ENCODE measurements at regions not wholly inside any gene's neighbourhood (a gene's known extent, or its start where the extent isn't known, plus 50 kb on each side); places are given as distances from the start of the nearest gene placed in this dataset.
"Not testable (repeated sequence)": the region's sequence is repeated elsewhere in the genome, so short reads cannot be mapped to it uniquely, and the experiment has no call there.

DNA sequence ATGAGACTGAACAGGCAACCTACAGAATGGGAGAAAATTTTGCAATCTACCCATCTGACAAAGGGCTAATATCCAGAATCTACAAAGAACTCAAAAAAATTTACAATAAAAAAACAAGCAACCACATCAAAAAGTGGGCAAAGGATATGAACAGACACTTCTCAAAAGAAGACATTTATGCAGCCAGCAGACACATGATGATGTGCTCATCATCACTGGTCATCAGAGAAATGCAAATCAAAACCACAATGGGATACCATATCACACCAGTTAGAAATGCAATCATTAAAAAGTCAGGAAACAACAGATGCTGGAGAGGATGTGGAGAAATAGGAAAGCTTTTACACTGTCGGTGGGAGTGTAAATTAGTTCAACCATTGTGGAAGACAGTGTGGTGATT is 51.7 kb upstream of the PAXBP1 start:
- not testable (repeated sequence) for DNase-seq

- DNase-seq, result no peak
Measured at GRCh38 chr21:32824950-32825349, 53.4 kb upstream of the PAXBP1 start.

- DNase-seq, result no peak
Measured at GRCh38 chr21:32826329-32827167, 55.0 kb upstream of the PAXBP1 start.

DNA sequence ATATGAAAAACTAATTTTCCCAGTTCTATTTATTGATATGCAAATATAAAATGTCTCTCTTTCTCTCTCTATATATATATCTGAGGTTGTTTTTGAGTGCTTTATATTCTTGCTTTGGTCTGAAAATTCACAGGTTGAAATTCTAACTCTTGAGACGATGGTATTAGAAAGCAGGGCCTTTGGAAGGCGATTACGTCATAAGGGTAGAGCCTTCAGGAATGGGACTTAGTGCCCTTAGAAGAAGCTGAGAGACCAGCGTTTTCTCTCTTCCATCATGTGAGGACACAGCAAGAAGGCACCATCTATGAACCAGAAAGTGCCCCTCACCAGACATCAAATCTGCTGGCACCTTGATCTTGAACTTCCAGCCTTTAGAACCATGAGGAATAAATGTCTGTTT is 57.4 kb upstream of the PAXBP1 start:
- DNase-seq, result no peak

GRCh38 chr21:32829504-32829903 is 57.9 kb upstream of the PAXBP1 start:
- no peak for DNase-seq

DNA sequence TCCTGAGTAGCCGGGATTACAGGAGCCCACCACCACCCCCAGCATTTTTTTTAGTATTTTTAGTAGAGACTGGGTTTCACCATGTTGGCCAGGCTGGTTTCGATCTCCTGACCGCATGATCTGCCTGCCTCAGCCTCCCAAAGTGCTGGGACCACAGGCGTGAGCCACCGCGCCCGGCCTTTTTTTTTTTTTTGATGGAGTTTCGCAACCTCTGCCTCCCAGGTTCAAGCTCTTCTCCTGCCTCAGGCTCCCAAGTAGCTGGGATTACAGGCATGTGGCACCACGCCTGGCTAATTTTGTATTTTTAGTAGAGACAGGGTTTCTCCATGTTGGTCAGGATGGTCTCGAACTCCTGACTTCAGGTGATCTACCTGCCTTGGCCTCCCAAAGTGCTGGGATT is 60.2 kb upstream of the PAXBP1 start:
- not testable (repeated sequence) for DNase-seq

DNA sequence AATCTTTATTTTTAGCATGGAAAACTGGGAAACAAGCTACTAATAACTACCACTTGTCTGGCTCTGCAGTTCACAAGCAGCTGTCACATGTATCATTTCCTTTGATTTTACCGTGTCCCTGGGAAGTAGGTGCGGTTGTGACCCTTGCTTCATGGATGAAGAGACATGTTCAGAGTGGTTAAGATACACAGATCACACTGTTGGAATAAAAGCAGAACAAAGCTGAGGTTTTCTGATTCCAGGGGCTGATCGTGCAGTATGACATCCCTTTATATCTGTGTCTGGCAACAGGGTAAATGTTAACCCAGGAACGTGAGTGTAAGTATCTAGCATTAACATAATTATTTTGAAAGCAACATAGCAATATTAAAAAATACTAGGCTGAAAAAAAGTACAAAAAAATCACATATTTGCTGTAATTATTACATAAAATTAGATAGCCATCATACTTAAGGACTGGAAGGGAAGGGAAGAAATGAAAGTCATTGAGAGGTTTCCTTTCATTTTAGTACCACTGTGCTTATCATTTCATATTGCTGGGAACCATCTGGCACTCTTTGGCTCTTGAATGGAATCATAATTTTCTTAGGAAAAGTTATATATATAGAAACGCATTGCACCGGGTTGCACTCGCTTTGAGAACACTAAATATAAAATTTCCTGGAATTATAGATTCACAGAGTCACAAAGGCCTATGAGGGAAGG is 62.8 kb upstream of the PAXBP1 start:
- no peak for DNase-seq

DNA sequence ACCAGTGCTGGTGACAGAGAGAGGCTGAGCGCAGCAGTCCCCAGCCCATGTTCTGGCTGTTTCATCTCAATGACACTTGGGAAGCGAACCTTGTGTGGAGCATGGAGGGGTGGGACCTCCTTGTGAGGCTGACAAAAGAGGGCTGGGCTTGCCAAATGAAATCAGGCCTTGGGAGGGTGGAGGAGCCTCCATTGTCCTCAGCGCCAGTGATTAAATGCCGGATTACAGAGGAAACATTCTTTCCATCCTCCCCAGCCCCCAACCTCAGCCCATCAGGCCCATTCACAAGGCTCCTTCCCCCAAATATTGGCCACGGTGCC is 63.3 kb upstream of the PAXBP1 start:
- DNase-seq, result no peak

- DNase-seq, result no peak
Measured at GRCh38 chr21:32842146-32842545, 70.6 kb upstream of the PAXBP1 start.

DNA sequence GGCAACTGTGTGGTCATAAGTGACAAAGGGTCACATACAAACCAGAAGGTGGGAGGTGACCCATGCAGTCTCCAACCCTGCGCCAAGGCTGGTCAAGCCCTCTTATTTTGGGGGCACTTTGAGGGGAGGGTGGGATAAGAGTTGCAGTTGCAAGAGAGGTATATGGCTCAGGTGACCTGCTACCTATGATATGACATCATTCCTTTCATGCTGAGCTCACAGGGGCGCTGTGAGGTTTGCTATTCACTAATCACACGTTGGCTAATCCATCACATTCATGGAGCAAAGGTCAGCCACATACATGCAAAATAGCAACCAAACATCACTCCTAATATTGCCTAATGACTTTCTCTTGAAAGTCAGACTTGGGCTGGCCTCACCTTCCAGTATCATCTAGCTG is 72.0 kb upstream of the PAXBP1 start:
- DNase-seq, result no peak

DNA sequence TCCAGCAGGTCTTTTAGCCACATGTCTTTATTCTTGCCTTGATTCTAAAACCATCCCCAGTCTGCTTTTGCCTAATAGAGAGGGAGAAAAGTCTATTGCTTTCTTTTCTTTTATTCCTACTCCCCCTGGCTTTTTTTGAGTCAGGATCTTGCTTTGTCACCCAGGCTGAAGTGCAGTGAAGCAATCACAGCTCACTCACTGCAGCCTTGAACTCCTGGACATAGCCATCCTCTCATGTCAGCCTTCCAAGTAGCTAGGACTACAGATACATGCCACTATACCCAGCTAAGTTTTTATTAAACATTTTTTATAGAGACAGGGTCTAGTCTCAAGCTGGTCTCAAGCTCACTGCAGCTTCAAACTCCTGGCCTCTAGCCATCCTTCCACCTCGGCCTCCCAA is 72.5 kb upstream of the PAXBP1 start:
- no peak for DNase-seq

DNA sequence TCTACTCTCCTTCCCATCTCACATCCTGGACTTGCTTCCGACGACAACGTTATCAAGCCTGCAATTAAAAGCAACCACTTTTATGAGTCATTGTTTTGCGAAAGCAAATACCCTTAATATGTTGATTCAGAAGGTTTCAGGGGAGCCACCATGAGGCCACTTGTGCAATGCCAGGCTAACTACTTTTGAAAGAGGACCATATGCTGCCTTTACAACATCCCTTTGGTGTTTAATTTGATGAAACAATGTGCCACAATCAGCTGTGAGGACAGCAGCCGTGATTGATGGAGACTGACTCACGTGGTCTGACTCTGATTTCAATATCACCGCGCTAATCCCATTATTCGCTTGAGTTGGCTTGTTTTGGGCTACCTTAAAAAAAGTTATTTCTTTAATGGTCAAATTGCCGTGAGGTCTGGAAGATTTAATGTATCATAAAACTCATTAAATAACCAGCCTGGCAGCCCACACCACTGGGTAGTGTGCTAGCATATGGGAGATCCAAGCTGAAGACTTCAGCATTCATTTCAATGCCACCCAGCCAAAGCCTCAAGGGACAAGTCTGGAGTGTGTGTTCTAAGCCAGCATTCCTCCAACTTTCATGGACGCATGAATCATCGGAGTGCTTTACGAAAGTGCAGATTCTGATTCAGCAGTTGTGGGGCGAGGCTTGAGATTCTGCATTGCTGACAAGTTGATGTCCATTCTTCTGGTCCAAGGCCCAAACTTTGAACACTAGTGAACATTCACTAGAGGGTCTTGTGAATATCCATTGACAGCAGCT is 73.3 kb upstream of the PAXBP1 start:
- no peak for DNase-seq

- no peak for DNase-seq
Measured at GRCh38 chr21:32858628-32859027, 87.1 kb upstream of the PAXBP1 start.

- no peak for DNase-seq
Measured at GRCh38 chr21:32860399-32860798, 88.8 kb upstream of the PAXBP1 start.

- no peak for DNase-seq
Measured at GRCh38 chr21:32861866-32862265, 90.3 kb upstream of the PAXBP1 start.

DNA sequence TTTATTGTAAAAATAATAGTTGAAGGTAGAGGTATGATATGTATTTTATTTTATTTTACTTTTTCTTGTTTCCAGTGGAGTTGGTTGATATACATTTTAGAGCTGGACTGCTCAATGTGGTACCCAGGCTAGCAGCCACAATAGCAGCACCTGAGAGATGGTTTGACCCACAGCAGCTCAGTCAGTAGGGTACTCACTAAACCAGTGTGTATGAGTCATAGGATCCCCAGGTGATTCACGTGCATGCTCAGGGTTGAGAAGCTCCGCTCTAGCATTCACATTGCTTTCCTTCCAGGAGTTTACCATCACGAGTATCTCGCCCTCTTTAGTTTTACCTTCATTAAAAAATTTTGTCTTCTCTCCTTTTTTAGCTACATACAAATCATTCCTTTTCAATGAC is 96.0 kb upstream of the PAXBP1 start:
- DNase-seq, result no peak

DNA sequence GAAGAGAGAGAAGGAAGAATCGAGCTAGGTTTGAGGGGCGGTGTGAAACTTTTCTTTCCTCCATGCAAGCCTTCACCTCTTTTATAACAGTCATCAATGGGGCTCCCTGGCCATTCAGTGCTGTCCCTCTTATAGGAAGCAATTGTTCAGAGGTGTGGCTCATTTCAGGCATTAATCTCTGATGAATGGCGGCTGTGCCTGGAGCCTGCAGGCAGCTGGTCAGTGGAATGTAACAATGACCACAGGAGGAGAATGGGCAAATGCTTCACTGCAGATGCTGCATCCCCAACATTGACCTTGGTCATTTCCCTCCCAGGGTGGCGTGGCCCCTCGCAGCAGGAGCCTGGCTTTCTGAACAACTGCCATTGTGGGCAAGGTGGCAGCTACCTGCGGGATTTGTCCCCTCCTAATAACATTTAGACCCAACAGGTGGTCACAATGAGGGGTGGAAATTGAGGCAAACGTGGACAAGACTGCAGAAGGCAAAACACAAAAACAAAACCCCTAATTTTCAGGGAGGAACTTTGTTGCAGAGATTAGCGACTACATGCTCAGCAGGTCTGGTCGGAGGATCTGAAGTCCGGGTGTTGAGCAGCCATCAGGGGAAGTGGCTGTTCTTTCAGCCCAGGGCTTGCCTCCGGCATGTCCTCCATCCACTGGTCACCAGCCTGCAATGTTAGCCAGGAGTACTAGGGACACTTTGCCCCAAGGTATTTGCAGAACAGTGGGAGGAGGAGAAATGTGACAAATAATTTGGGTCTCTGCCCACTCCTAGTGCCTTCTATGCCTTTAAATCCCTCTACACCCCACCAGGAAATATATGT is 97.3 kb upstream of the PAXBP1 start:
- no peak for DNase-seq

GRCh38 chr21:32869459-32869858 is 97.9 kb upstream of the PAXBP1 start:
- no peak for DNase-seq

DNA sequence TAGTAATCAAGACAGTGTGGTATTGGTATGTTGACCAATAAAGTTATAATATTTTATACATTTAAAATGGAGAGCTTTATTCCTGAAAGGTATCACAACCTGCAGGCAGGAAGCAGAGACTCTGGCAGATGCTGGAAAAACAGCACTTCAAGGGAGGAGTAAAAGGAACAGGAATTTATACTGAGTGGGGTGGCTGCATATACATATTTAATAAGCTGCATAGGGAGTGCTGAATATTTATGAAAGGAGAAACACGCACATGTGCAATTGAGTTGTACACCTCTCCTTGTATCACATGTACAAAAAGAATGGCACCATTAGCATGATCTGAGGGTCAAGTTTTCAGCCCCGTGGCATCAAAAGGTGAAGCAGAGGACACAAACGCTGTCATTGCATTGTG is 104.9 kb upstream of the PAXBP1 start:
- DNase-seq, result no peak

DNA sequence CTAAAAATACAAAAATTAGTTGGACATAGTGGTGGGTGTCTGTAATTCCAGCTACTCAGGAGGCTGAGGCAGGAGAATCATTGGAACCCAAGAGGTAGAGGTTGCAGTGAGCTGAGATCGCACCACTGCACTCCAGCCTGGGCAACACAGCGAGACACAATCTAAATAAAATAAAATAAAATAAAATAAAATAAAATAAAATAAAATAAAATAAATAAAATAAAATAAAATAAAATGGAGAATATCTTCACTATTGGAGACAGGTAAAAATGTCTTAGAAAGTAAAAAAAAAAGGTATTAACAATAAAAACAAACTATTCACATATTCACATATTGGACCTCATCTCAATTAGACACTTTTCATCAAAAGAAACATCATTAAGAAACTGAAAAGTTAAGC is 106.3 kb upstream of the PAXBP1 start:
- DNase-seq, result not testable (repeated sequence)

DNA sequence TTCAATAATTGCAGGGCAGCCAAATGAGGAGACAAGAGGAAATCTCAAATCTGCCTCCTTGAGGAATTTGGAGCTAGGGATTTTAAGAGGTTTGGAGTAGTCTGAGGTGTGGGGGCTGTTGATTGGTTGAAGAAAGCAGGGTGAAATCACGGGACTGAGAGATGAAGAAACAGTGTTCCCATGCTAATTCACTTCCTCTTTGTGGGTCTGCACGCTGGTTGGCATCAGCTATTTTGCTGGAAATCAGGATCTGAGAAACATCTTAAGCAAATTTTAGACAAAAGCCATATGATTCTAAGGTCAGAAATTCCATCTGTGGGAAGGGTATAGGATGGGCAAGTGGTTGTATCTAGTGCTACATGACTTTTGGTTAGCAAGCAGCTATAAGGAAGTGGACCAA is 107.1 kb upstream of the PAXBP1 start:
- DNase-seq, result no peak

- DNase-seq, result no peak
Measured at GRCh38 chr21:32881458-32881857, 109.9 kb upstream of the PAXBP1 start.

DNA sequence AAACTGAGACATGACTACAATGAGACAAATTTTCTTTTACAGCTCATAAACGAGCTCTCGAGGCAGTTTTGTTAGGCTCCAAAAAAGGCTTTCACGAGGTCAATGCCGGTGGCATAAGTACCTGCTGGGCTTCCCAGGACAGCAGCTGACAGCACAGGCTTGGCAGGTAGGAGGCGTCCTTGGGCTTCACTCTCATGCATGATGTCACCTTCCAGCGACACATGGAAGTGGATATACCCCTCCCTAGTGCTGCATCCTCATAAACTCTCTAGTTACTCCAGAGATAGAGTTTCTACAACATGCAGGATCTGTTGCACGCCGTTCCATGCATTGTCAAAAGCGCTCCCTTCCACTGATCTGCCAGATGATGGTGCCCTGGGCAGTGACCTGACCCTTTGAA is 112.5 kb upstream of the PAXBP1 start:
- no peak for DNase-seq

Measured in activated naive CD4-positive, alpha-beta T cell (primary cell).